ENCODE measurements at regions not wholly inside any gene's neighbourhood (a gene's known extent, or its start where the extent isn't known, plus 50 kb on each side); places are given as distances from the start of the nearest gene placed in this dataset.

- DNase-seq: no peak
- Mint-ChIP-seq H3K27ac (no peak overlapping the region), H3K9me3 (ENCODE audit: insufficient read depth) (peaks cover 8% of the 10 kb centered on the region), H3K27me3 (ENCODE audit: low read depth) (no peaks in the 10 kb centered on the region), H3K36me3 (ENCODE audit: low read depth) (no peaks in the 10 kb centered on the region), H3K4me3 (no peak overlapping the region), H3K4me1 (ENCODE audit: low read depth) (no peaks in the 10 kb centered on the region)
- POLR2A ChIA-PET: no interaction called here
- CTCF ChIA-PET: no interaction called here
- no peak for ATAC-seq
Observed at GRCh38 chr10:108404155-108404554, 1239.6 kb upstream of the SORCS1 start.

DNA sequence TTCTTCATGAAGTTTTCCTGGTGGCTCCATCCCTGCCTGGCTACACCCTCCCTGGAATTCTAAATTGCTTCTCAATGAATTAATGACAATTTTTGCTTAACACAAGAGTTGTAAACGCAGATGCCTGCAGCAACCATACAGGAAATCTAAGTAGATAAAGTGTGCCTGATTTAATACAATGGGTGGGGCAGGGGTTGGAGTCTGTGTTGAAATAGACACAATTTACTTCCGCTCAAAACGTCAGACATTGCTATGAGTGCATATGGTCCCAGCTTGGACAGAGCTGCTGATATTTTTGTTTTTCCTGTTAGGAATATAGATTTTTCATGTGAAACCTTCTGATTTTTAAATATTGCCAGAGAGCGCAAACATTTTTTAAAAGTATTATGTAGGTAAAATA is 1235.0 kb upstream of the SORCS1 start:
- Mint-ChIP-seq H3K4me1 (ENCODE audit: low read depth) (no peaks in the 10 kb centered on the region), H3K27ac (no peak overlapping the region), H3K27me3 (ENCODE audit: low read depth) (no peaks in the 10 kb centered on the region), H3K9me3 (ENCODE audit: insufficient read depth) (peaks cover 4% of the 10 kb centered on the region), H3K36me3 (ENCODE audit: low read depth) (no peaks in the 10 kb centered on the region), H3K4me3 (no peak overlapping the region)
- no peak for ATAC-seq
- ChIA-PET POLR2A (no interaction called here), CTCF (no interaction called here)
- no peak for DNase-seq

DNA sequence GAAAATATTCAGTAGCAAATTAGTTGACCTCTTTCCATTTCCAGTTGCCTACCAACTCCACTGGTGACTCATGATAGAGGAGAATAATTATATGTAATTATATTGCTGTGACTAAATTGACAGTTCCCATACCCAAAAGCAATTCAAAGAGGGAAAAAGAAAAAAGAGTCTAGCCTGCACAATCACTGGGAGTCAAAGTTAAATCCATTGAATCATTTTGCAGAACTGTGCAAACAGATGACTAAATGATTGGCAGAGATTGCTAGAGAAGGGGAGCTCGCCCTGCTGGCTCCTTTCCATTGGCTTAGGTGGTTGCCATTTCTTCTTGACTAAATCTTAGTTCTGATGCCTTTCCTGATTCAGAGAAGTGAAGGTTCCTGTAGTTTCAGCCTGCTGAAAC is 1228.6 kb upstream of the SORCS1 start:
- POLR2A ChIA-PET: no interaction called here
- no peak for DNase-seq
- Mint-ChIP-seq H3K4me3 (no peak overlapping the region), H3K9me3 (ENCODE audit: insufficient read depth) (peaks cover 3% of the 10 kb centered on the region), H3K27ac (no peak overlapping the region), H3K27me3 (ENCODE audit: low read depth) (no peaks in the 10 kb centered on the region), H3K4me1 (ENCODE audit: low read depth) (no peaks in the 10 kb centered on the region), H3K36me3 (ENCODE audit: low read depth) (no peaks in the 10 kb centered on the region)
- ATAC-seq: no peak
- CTCF ChIA-PET: no interaction called here

DNA sequence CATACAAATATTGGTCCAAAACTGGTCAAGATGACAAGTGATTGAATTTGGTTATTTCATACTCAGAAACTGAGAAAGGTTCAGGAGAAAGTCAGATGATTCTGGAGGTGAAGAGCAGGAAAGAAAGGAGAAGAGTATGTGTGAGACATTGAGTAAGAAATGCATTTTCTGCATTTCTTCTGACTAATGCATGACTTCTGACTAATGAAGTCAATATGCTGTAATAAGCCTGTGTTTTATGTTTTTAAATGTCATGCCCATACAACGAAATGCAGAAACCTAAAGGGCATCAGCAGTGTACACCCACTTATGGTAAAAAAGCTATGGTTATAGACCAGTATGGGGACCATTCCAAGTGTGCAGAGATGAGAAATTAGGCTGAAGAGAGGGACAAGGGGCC is 1227.8 kb upstream of the SORCS1 start:
- no peaks in the 10 kb centered on the region for H3K27me3 Mint-ChIP-seq (ENCODE audit: low read depth)
- H3K4me1 Mint-ChIP-seq (ENCODE audit: low read depth): no peaks in the 10 kb centered on the region
- ChIA-PET CTCF (no interaction called here), POLR2A (no interaction called here)
- no peak overlapping the region for H3K4me3 Mint-ChIP-seq
- DNase-seq (no peak), ATAC-seq (no peak)
- H3K36me3 Mint-ChIP-seq (ENCODE audit: low read depth): no peaks in the 10 kb centered on the region
- no peak overlapping the region for H3K27ac Mint-ChIP-seq
- H3K9me3 Mint-ChIP-seq (ENCODE audit: insufficient read depth): peaks cover 5% of the 10 kb centered on the region

GRCh38 chr10:108388706-108389105 is 1224.2 kb upstream of the SORCS1 start:
- CTCF ChIA-PET: no interaction called here
- H3K4me1 Mint-ChIP-seq (ENCODE audit: low read depth): no peaks in the 10 kb centered on the region
- H3K27ac Mint-ChIP-seq: no peak overlapping the region
- H3K36me3 Mint-ChIP-seq (ENCODE audit: low read depth): no peaks in the 10 kb centered on the region
- POLR2A ChIA-PET: no interaction called here
- ATAC-seq: no peak
- no peak overlapping the region for H3K4me3 Mint-ChIP-seq
- no peaks in the 10 kb centered on the region for H3K27me3 Mint-ChIP-seq (ENCODE audit: low read depth)
- peaks cover 11% of the 10 kb centered on the region for H3K9me3 Mint-ChIP-seq (ENCODE audit: insufficient read depth)
- DNase-seq: no peak

- no peaks in the 10 kb centered on the region for H3K4me1 Mint-ChIP-seq (ENCODE audit: low read depth)
- peaks cover 11% of the 10 kb centered on the region for H3K9me3 Mint-ChIP-seq (ENCODE audit: insufficient read depth)
- no peak for DNase-seq
- no peaks in the 10 kb centered on the region for H3K27me3 Mint-ChIP-seq (ENCODE audit: low read depth)
- ATAC-seq: no peak
- ChIA-PET CTCF (no interaction called here), POLR2A (no interaction called here)
- H3K27ac Mint-ChIP-seq: no peak overlapping the region
- H3K4me3 Mint-ChIP-seq: no peak overlapping the region
- no peaks in the 10 kb centered on the region for H3K36me3 Mint-ChIP-seq (ENCODE audit: low read depth)
Observed at GRCh38 chr10:108385963-108386362, 1221.5 kb upstream of the SORCS1 start.

DNA sequence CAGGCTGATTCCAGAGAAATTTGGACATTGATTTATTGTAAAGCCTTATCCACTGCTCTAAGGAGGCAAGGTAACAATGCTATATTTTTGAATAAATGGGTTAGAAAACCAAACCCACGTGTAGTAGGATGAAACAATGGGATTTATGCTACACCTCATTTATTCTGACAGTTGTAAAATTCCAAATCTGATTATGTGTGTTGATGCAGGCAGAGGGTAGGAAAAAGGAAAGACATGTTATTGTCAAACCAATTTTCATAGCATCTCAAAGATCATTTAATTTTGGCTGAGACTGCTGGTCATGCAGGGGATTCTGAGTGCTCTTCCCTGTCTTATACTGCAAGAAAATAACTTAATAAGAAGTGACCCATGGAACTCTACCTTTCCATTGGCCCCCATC is 1219.9 kb upstream of the SORCS1 start:
- Mint-ChIP-seq H3K36me3 (ENCODE audit: low read depth) (no peaks in the 10 kb centered on the region), H3K4me1 (ENCODE audit: low read depth) (no peaks in the 10 kb centered on the region), H3K9me3 (ENCODE audit: insufficient read depth) (peaks cover 7% of the 10 kb centered on the region), H3K27me3 (ENCODE audit: low read depth) (no peaks in the 10 kb centered on the region), H3K4me3 (no peak overlapping the region), H3K27ac (no peak overlapping the region)
- CTCF ChIA-PET: no interaction called here
- ATAC-seq (no peak), DNase-seq (no peak)
- POLR2A ChIA-PET: no interaction called here

- DNase-seq: no peak
- no peaks in the 10 kb centered on the region for H3K36me3 Mint-ChIP-seq (ENCODE audit: low read depth)
- ChIA-PET POLR2A (no interaction called here), CTCF (no interaction called here)
- no peaks in the 10 kb centered on the region for H3K27me3 Mint-ChIP-seq (ENCODE audit: low read depth)
- no peaks in the 10 kb centered on the region for H3K9me3 Mint-ChIP-seq (ENCODE audit: insufficient read depth)
- H3K4me3 Mint-ChIP-seq: no peak overlapping the region
- no peak for ATAC-seq
- H3K4me1 Mint-ChIP-seq (ENCODE audit: low read depth): no peaks in the 10 kb centered on the region
- H3K27ac Mint-ChIP-seq: no peak overlapping the region
Observed at GRCh38 chr10:108378779-108379178, 1214.3 kb upstream of the SORCS1 start.

- H3K27me3 Mint-ChIP-seq (ENCODE audit: low read depth): no peaks in the 10 kb centered on the region
- ATAC-seq: no peak
- no peaks in the 10 kb centered on the region for H3K36me3 Mint-ChIP-seq (ENCODE audit: low read depth)
- H3K4me1 Mint-ChIP-seq (ENCODE audit: low read depth): no peaks in the 10 kb centered on the region
- H3K27ac Mint-ChIP-seq: no peak overlapping the region
- POLR2A ChIA-PET: no interaction called here
- DNase-seq: no peak
- CTCF ChIA-PET: no interaction called here
- H3K4me3 Mint-ChIP-seq: no peak overlapping the region
- H3K9me3 Mint-ChIP-seq (ENCODE audit: insufficient read depth): no peaks in the 10 kb centered on the region
Observed at GRCh38 chr10:108375691-108376090, 1211.2 kb upstream of the SORCS1 start.

DNA sequence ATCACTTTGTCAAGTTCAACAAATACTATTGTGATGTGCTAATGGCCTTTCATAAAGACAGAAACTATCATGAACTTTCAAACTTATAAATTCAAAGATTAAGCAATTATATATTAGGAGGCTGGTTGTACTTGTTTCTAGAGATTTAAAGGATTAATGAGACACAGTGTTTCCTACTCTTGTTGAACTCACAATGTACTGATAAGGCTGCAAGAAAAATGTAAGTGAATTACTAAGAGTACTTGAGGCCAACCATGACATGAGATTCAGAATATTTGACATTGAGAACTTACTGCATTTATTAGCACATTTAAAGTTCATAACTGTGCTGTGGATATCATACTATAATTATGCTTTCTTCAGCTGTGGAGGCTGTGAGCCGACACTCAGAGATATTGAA is 1210.5 kb upstream of the SORCS1 start:
- no peaks in the 10 kb centered on the region for H3K4me1 Mint-ChIP-seq (ENCODE audit: low read depth)
- CTCF ChIA-PET: no interaction called here

DNA sequence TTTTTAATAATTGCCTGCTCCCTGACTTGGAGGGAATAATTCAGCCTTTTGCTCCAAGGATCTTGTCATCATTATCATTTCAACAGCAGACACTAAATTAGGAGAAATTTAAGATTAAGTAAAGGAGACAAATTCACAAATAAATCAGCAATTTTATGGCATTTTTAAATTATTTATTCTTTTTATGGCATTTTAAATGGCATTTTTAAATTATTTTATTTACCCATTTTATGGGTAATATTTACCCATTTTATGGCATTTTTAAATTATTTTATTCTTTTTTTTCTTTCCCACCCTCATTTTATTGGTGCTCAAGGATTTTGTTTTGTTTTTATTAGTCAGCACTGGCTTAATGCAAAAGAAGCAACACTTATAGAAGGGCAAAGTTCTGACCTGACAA is 1201.0 kb upstream of the SORCS1 start:
- no peaks in the 10 kb centered on the region for H3K27me3 Mint-ChIP-seq (ENCODE audit: low read depth)
- no peaks in the 10 kb centered on the region for H3K36me3 Mint-ChIP-seq (ENCODE audit: low read depth)
- ChIA-PET POLR2A (no interaction called here), CTCF (no interaction called here)
- H3K4me3 Mint-ChIP-seq: no peak overlapping the region
- no peak overlapping the region for H3K27ac Mint-ChIP-seq
- H3K9me3 Mint-ChIP-seq (ENCODE audit: insufficient read depth): no peaks in the 10 kb centered on the region
- H3K4me1 Mint-ChIP-seq (ENCODE audit: low read depth): no peaks in the 10 kb centered on the region
- ATAC-seq (no peak), DNase-seq (no peak)

More for the DNA sequence above, 1210.5 kb upstream of the SORCS1 start:
- Mint-ChIP-seq H3K4me3 (no peak overlapping the region), H3K27me3 (ENCODE audit: low read depth) (no peaks in the 10 kb centered on the region), H3K27ac (no peak overlapping the region), H3K36me3 (ENCODE audit: low read depth) (no peaks in the 10 kb centered on the region), H3K9me3 (ENCODE audit: insufficient read depth) (no peaks in the 10 kb centered on the region)
- ATAC-seq (no peak), DNase-seq (no peak)
- POLR2A ChIA-PET: no interaction called here

DNA sequence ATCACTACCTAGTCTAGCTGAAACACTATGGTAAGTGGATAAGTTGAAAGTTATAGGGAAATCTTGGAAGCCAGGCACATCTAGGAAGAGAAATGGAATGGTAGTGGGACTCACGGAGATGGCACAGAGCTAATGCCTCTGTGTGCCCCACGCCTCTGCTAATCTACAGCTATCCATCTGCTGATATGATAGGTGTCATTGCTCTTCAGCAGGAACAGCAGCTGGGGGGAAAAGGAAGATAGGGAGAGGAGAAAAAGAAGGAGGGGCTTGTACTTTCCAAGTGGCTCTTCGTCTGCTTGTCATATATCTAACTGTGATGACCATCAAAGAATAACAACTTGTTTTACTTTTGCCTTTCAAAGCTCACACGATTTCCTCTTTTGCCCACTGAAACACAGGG is 1199.1 kb upstream of the SORCS1 start:
- H3K27ac Mint-ChIP-seq: no peak overlapping the region
- POLR2A ChIA-PET: no interaction called here
- H3K4me1 Mint-ChIP-seq (ENCODE audit: low read depth): no peaks in the 10 kb centered on the region
- CTCF ChIA-PET: no interaction called here
- no peak for DNase-seq
- H3K36me3 Mint-ChIP-seq (ENCODE audit: low read depth): no peaks in the 10 kb centered on the region
- H3K4me3 Mint-ChIP-seq: no peak overlapping the region
- peaks cover under 1% of the 10 kb centered on the region for H3K9me3 Mint-ChIP-seq (ENCODE audit: insufficient read depth)
- H3K27me3 Mint-ChIP-seq (ENCODE audit: low read depth): no peaks in the 10 kb centered on the region
- ATAC-seq: no peak

- Mint-ChIP-seq H3K27me3 (ENCODE audit: low read depth) (no peaks in the 10 kb centered on the region), H3K4me1 (ENCODE audit: low read depth) (no peaks in the 10 kb centered on the region), H3K4me3 (no peak overlapping the region), H3K9me3 (ENCODE audit: insufficient read depth) (peaks cover 4% of the 10 kb centered on the region), H3K36me3 (ENCODE audit: low read depth) (no peaks in the 10 kb centered on the region), H3K27ac (no peak overlapping the region)
- no peak for DNase-seq
- POLR2A ChIA-PET: no interaction called here
- no peak for ATAC-seq
- CTCF ChIA-PET: no interaction called here
Observed at GRCh38 chr10:108362961-108363360, 1198.5 kb upstream of the SORCS1 start.

GRCh38 chr10:108362296-108362695 is 1197.8 kb upstream of the SORCS1 start:
- ChIA-PET CTCF (no interaction called here), POLR2A (no interaction called here)
- ATAC-seq (no peak), DNase-seq (no peak)
- H3K27me3 Mint-ChIP-seq (ENCODE audit: low read depth): no peaks in the 10 kb centered on the region
- peaks cover 4% of the 10 kb centered on the region for H3K9me3 Mint-ChIP-seq (ENCODE audit: insufficient read depth)
- no peak overlapping the region for H3K27ac Mint-ChIP-seq
- no peaks in the 10 kb centered on the region for H3K4me1 Mint-ChIP-seq (ENCODE audit: low read depth)
- H3K36me3 Mint-ChIP-seq (ENCODE audit: low read depth): no peaks in the 10 kb centered on the region
- no peak overlapping the region for H3K4me3 Mint-ChIP-seq

Data from activated CD8-positive, alpha-beta T cell treated with anti-CD3 and anti-CD28 coated beads, Interleukin-2, amount 10 ng/mL, durations not matched to agents 7 days and 5 days (primary cell).